H4 (cell line): ENCODE measurements at regions not wholly inside any gene's neighbourhood (a gene's known extent, or its start where the extent isn't known, plus 50 kb on each side); places are given as distances from the start of the nearest gene placed in this dataset.
"Not testable (repeated sequence)": the region's sequence is repeated elsewhere in the genome, so short reads cannot be mapped to it uniquely, and the experiment has no call there.

Experiments
- DNase-seq: peaks from one replicate; pipeline ENCODE4 v3.0.0-alpha.2; 2015; ENCODE audit warnings: low spot score

GRCh38 chr9:115301581-115301980, 183.6 kb upstream of the TNC start:
- no peak for DNase-seq

DNA sequence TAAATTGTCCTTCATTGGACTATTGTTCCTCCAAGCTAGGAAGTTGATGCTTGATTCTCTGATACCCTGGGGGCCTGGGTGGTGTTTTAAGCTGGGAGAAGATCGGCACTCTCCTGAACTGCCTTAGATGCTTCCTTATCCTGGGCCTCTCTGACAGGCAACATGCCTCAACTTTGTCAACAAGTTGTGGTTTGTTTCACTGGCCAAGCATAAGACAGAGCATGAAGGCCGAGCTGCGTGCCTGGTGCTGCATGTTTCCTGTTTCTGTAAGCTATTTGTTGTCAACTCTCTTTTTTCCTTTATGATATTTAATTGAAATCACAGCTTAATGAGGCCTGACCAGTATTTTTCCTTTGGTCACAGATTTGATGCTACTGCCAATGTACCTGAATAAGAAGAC, 187.6 kb upstream of the TNC start:
- DNase-seq, result no peak

GRCh38 chr9:115306865-115307264, 188.9 kb upstream of the TNC start:
- no peak for DNase-seq

DNA sequence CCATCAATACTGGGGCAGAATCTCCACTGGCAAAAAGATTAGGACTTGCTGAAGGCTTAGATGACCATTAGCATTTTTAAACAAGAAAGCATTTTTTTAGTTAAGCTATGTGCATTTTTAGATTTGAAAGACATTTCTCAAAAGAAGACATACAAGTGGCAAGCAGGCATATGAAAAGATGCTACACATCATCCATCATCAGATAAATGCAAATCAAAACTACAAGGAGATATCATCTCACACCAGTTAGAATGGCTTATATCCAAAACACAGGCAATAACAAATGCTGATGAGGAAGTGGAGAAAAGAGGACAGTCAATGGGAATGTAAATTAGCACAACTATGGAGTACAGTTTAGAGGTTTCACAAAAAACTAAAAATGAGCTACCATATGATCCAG, 195.6 kb upstream of the TNC start:
- DNase-seq, result no peak

DNA sequence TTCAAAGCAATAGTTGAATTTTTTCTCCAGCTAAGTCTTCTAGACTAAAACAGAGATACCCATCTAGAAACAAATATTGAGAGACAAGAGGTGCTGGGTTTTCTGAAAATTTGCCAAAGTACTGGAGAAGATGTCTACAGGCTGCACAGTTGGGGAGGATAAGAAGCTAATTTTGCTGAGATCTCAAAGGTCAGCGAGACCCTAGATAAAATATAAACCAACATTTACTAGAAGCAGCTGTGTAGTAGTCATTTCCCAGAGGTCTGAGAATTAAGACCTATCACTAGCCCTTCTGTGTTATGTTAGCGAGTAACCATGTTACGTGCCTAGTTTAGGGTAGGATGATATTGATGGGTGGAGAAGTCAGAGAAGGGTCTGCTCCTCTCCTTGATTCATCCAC, 208.5 kb upstream of the TNC start:
- no peak for DNase-seq

GRCh38 chr9:115327436-115328122, 209.6 kb upstream of the TNC start:
- DNase-seq, result no peak

GRCh38 chr9:115328228-115328627, 210.3 kb upstream of the TNC start:
- peak; percentile 12 for DNase-seq

- no peak for DNase-seq
Observed at GRCh38 chr9:115328677-115329076, 210.7 kb upstream of the TNC start.

GRCh38 chr9:115333277-115334070, 215.5 kb upstream of the TNC start:
- DNase-seq, result no peak

GRCh38 chr9:115335439-115335838, 217.5 kb upstream of the TNC start:
- no peak for DNase-seq

- DNase-seq, result no peak
Observed at GRCh38 chr9:115340314-115340713, 222.4 kb upstream of the TNC start.

GRCh38 chr9:115341426-115341825, 223.5 kb upstream of the TNC start:
- DNase-seq, result no peak

- not testable (repeated sequence) for DNase-seq
Observed at GRCh38 chr9:115347776-115348175, 229.8 kb upstream of the TNC start.

DNA sequence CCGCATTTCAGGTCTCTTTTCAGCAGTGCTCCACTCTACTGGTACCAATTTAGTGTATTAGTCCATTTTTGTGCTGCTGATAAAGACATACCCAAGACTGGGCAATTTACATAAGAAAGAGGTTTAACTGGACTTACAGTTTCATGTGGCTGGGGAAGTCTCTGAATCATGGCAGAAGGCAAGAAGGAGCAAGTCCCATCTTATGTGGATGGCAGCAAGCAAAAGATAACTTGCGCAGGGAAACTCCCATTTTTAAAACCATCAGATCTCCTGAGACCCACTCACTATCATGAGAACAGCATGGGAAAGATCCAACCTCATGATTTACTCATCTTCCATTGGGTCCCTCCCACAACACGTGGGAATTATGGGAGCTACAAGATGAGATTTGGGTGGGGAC, 231.0 kb upstream of the TNC start:
- DNase-seq, result not testable (repeated sequence)

DNA sequence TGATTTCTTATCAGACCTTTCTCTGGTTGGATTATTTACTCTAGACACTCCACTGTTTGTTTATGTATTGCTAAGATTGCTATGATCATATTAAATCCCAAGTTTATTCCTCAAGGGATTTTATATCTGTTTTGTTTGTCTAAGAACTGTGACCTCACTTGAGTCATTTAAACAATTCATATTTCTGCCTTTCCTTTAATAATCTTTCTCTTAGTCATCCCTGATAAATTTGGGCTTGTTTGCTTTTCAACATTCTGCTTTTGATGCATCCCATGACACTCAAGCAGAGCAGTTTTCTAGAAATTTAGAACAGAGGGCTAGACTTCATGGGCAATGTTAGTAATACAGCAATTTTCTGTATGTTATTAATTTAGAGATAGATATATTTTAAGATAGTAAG, 231.6 kb upstream of the TNC start:
- no peak for DNase-seq

DNA sequence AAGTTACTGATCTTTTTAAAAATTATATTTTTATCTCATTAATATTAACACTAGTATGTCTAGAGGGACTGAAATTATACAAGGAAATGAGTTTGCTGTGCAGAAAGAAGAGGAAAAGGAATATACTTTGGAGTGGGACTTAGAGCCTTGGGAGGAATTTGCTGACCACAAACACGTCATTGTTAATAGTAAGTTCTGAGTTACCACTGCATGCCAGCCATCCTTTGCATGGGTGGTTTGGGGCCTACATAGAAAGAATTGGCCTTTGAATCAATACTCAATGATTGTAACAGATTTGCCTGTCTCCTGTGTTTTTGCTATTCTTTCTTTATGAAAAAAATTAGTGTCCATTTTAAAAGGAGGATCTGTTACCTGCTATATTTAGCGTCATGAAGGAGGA, 232.6 kb upstream of the TNC start:
- DNase-seq, result peak; percentile 42

GRCh38 chr9:115353681-115354080, 235.7 kb upstream of the TNC start:
- no peak for DNase-seq

- DNase-seq, result no peak
Observed at GRCh38 chr9:115357821-115358220, 239.9 kb upstream of the TNC start.

DNA sequence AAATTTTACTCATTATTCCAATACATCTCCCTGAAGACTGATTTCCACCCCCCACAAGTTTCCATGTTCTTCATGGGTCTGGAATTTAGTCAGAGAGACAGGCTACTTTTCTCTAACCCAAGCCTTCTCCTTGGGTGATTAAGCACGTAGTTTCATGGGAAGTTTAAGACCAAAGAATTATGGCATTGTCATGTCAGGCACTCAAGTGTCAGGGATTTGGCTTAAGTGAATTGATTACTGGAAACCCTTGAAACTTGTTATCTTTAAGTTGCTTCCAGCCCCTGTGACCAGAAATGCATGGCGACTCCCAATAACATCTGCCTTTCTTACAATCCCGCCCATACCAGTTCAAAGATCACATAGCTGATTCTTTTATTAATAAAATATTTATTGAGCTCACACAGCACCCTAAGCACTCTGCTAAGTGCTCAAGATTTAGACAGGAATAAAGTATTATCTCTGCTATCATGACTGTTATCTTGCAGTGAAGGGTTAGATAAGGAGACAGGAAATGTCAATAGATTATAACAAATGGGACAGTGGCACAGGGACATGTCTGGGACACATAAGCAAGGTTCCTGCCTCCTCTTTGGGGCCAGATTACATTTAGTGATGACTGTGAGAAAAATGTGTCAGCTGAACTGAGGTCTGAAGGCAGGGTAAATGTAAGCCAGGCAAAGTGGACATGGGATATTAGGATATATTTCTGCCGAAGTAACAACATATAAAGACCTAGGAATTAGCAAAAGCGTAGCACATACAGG, 241.2 kb upstream of the TNC start:
- DNase-seq, result no peak

DNA sequence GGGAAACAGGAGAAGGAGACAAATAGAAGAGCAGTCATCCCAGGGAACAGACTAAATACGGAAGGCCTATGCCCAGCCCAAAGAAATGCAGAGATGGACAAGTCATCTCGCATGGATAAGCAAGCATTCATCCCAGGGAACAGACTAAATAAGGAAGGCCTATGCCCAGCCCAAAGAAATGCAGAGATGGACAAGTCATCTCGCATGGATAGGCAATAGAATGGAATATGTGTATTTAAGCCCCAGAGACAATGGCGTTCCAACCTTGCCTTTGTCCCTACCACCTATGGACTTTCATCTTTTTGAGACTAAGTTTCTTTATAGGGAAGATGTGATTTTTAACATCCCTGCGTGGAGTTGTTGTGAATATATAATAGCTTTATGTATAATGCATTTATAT, 242.2 kb upstream of the TNC start:
- DNase-seq, result no peak

- no peak for DNase-seq
Observed at GRCh38 chr9:115362101-115362500, 244.1 kb upstream of the TNC start.

- DNase-seq, result no peak
Observed at GRCh38 chr9:115362640-115363039, 244.7 kb upstream of the TNC start.

GRCh38 chr9:115364991-115365390, 247.0 kb upstream of the TNC start:
- DNase-seq, result no peak
